Osteocyte (in vitro differentiated cells): ENCODE measurements at regions not wholly inside any gene's neighbourhood (a gene's known extent, or its start where the extent isn't known, plus 50 kb on each side); places are given as distances from the start of the nearest gene placed in this dataset.

ENCODE experiments used
- DNase-seq: peaks from one replicate; pipeline ENCODE4 v3.0.0; 2021; ENCODE audit warnings: mixed read lengths; ENCODE audit not compliant: unreplicated experiment; ENCODE audit errors: extremely low spot score
- H3K27ac Mint-ChIP-seq: one replicate; pipeline ENCODE4 v1.8.0; 2021; ENCODE audit warnings: mild to moderate bottlenecking, mixed read lengths; ENCODE audit not compliant: unreplicated experiment
- H3K27me3 Mint-ChIP-seq: one replicate; pipeline ENCODE4 v1.8.0; 2021; ENCODE audit warnings: mixed read lengths; ENCODE audit not compliant: unreplicated experiment
- H3K36me3 Mint-ChIP-seq: one replicate; pipeline ENCODE4 v1.8.0; 2021; ENCODE audit warnings: mixed read lengths; ENCODE audit not compliant: unreplicated experiment
- H3K4me1 Mint-ChIP-seq: one replicate; pipeline ENCODE4 v1.8.0; 2021; ENCODE audit warnings: mixed read lengths; ENCODE audit not compliant: unreplicated experiment
- H3K4me3 Mint-ChIP-seq: one replicate; pipeline ENCODE4 v1.8.0; 2021; ENCODE audit warnings: mild to moderate bottlenecking, moderate library complexity, mixed read lengths; ENCODE audit not compliant: unreplicated experiment
- H3K9me3 Mint-ChIP-seq: one replicate; pipeline ENCODE4 v1.8.0; 2021; ENCODE audit warnings: mixed read lengths; ENCODE audit not compliant: unreplicated experiment
- CTCF ChIP-seq: fragments of 200-600 bp; sonication (generic); IDR thresholded peaks from 2 replicates; pipeline ENCODE4 v1.5.0; 2021; ENCODE audit warnings: antibody characterized with exemption, mild to moderate bottlenecking, moderate library complexity

- Mint-ChIP-seq H3K4me1 (peaks cover 60% of the 10 kb centered on the region), H3K27me3 (no peaks in the 10 kb centered on the region), H3K36me3 (no peaks in the 10 kb centered on the region), H3K9me3 (no peaks in the 10 kb centered on the region), H3K4me3 (no peak overlapping the region), H3K27ac (peak overlapping the region; percentile 42)
- TF ChIP-seq CTCF: no peak
- no peak for DNase-seq
These were observed 143.2 kb downstream of the DDX1 start for GRCh38 chr2:15734674-15735483.

GRCh38 chr2:15735484-15736326 lies 144.0 kb downstream of the DDX1 start:
- H3K27me3 Mint-ChIP-seq: peaks cover 5% of the 10 kb centered on the region

GRCh38 chr2:15736396-15737180 lies 144.9 kb downstream of the DDX1 start:
- no peak for DNase-seq
- peaks cover 43% of the 10 kb centered on the region for H3K4me1 Mint-ChIP-seq
- no peak overlapping the region for H3K4me3 Mint-ChIP-seq
- H3K9me3 Mint-ChIP-seq: no peaks in the 10 kb centered on the region
- H3K36me3 Mint-ChIP-seq: no peaks in the 10 kb centered on the region
- peaks cover 7% of the 10 kb centered on the region for H3K27me3 Mint-ChIP-seq
- H3K27ac Mint-ChIP-seq: no peak overlapping the region
- TF ChIP-seq CTCF: no peak

More at GRCh38 chr2:15735484-15736326, 144.0 kb downstream of the DDX1 start:
- TF ChIP-seq CTCF: no peak
- no peaks in the 10 kb centered on the region for H3K9me3 Mint-ChIP-seq
- H3K27ac Mint-ChIP-seq: no peak overlapping the region
- no peaks in the 10 kb centered on the region for H3K36me3 Mint-ChIP-seq
- H3K4me3 Mint-ChIP-seq: no peak overlapping the region
- peaks cover 52% of the 10 kb centered on the region for H3K4me1 Mint-ChIP-seq
- DNase-seq: no peak

GRCh38 chr2:15737314-15738224 lies 145.9 kb downstream of the DDX1 start:
- peaks cover 33% of the 10 kb centered on the region for H3K4me1 Mint-ChIP-seq
- H3K4me3 Mint-ChIP-seq: no peak overlapping the region
- H3K9me3 Mint-ChIP-seq: no peaks in the 10 kb centered on the region
- DNase-seq: no peak
- H3K27me3 Mint-ChIP-seq: peaks cover 12% of the 10 kb centered on the region
- H3K27ac Mint-ChIP-seq: no peak overlapping the region
- no peaks in the 10 kb centered on the region for H3K36me3 Mint-ChIP-seq
- no peak for TF ChIP-seq CTCF
